T follicular helper cell (primary cell): ENCODE measurements at regions not wholly inside any gene's neighbourhood (a gene's known extent, or its start where the extent isn't known, plus 50 kb on each side); places are given as distances from the start of the nearest gene placed in this dataset.
"Not testable (repeated sequence)": the region's sequence is repeated elsewhere in the genome, so short reads cannot be mapped to it uniquely, and the experiment has no call there.

ENCODE experiments used
- DNase-seq: peaks from one replicate; pipeline ENCODE4 v3.0.0-alpha.2; 2020; ENCODE audit warnings: low read depth

DNA sequence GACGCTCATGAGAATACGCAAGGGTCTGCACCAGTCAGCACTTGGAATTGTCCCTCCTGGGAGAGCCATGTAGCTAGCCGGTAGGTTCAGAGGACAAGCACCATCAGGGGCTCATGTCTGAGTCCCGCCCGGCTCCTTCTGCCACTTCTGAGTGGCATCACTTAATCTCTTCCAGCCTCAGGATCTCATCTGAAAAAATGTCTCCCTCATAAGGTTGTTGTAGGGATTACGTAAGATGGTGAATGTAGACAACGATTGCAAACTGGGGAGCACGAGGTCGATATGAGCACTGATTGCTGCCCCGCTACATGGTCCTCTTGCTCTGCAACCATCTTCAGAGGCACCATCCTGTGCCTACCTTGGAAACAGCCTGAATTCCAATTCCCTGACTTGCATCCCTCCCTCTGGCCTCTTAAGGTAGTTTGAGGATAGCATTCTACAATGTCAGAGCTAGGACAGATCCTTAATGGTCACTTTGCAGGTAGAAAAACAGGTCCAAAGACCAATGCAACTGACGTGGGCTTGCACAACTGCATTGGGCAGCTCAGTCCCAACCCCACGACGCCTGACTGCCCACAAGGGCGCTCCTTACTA, 115.8 kb upstream of the TMEM45B start:
- DNase-seq: no peak

DNA sequence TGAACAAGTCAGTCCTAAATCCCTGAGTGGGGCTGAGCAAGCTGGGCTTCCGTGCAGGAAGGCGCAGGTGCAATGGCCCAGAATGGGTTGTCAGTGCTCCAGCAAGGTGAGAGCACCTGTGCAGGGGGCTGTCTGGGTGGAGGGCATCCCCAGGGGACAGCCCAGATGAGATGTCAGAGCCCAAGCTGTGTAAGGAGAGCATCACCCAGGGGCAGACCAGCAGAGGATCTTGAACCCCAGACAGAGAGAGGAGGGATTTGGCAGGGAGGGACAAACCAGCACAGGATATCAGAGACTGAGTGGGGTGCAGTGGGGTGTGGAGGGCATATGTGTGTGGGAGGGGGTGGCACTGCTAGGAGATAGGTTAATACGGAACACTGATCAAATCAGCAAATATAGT, 114.9 kb upstream of the TMEM45B start:
- no peak for DNase-seq

DNA sequence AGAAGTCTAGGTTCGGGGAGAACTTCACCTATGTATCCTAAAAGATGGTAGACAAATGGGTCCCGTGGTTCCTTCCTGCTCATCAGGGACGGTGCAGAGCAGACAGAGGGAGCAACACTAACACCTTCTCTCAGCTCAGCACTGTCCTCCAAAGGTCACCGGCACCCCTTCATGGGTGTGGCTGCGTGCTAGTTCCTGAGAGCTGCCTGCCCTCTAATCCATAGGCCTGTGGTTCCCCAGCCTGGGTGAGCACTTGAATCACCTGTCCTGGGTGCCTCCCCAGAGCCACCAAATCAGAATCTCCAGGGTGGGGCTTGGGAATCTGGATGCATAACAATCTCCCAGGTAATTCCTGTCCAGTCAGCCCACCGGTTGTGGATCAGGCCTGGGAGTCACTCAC, 113.9 kb upstream of the TMEM45B start:
- DNase-seq: no peak

DNA sequence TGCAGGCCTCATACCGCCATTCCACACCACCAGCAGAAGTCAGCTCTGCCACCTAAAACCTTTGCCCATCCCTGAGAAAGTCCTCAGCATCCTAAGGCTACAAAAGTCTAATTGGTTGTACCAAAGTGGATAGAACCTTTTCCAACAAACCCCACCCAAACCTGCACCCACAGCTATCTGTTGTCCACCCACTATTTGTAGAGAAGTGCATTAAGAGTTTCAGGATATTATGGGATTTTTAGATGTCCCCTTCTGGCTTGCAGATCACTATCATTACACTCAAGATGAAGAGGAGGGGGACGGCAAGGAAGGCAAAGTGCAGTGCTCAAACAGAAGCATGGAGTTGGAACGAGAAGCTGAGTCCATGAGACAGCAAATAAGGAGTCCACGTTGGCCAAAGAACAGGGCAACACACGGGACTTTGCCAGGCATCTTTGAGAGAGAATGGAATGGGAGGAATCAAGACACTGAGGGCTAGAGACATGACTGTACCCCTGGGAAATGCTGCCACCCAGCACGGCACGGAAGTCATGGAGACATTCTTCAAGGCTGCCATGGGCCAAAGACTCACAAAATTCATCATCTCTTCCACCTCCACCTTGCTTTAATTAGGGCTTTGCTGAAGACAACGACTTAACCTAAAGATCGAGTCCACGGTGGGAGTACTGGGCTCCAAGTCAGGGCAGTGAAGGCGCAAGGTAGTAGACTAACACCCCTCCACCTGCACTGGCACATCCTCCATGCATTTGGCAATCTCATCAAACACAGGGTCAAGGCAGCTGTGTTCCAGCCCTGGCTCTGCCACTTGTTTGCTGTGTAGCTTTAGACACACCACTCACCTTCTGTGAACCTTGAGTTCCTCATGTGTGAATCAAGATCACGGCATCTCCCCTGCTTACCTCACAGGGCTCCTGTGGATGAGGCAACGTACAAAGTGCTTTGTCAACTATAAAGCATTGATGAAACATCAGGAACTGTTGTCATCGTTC, 112.9 kb upstream of the TMEM45B start:
- DNase-seq: no peak

DNA sequence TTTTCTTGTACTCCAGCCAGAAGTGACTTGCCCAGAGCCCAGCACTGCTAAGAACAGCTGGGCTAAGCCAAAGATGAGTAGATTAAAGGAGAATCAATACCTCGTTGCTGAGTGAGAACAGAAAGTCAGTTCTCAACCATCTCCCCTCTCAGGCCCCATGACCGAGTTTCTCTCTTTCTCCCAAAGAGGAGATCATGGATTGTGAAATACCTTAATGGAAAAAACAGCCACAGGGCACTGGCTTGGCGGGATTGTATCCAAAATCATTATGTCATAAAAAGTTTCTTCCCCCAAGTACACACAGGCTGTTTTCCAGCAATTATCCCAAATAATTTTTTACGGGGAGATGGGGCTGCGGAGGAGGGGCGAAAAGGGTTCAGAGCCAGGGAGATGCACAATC, 111.8 kb upstream of the TMEM45B start:
- no peak for DNase-seq

DNA sequence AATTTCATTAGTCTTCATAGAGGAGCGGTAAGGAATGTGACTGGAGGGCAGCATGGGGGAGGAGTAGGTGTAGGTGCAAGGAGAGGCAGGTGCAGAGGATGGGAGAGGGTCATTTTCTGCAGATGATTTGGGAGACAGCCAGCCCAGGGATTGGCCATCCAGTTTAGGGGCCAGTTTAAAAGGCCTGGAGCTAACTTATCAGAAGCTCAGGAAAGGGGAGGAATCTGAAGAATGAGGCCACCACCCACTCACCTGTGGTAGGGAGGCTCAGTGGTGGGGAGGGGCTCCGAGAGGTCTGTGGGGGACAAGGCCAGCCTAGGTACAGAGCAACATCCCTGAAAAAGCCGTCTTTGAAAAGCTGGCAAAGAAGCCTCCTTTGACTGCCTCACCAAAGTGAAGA, 110.8 kb upstream of the TMEM45B start:
- DNase-seq: no peak

DNA sequence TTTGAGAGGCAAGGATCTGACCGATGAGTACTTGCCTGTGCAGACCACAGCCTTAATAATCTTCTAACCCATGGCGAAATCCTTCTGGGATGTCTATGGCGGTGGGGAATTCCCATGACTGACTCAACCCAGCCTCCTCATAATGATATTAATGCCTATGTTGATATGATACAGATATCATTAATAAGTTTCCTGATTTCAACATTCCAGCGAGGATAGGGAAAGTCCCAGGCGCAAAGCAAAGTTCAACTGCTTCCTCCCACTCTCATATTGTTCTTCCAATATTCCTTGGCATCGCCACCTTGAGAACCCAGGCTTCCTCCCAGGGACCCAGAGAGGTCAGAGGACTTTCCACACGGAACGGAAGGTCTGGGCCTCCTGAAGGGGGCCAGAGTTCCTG, 110.3 kb upstream of the TMEM45B start:
- no peak for DNase-seq

DNA sequence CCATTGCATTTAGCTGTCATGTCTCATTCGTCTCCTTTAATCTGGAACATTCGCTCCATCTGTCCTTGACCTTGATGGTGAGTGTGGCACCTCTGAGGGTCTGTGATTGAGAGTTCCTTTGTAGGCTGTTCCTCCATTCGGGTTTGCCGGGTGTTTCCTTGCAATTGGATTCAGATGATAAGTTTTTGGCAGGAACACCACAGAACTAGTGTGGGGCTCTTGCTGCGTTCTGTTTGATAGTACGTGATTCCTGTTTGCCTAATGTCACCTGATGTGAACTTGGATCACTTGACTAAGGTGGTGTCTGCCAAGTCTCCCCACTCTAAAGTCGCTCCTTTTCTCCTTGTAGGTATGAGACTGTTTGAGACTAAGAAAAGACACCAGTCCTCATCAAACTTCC, 109.7 kb upstream of the TMEM45B start:
- no peak for DNase-seq

DNA sequence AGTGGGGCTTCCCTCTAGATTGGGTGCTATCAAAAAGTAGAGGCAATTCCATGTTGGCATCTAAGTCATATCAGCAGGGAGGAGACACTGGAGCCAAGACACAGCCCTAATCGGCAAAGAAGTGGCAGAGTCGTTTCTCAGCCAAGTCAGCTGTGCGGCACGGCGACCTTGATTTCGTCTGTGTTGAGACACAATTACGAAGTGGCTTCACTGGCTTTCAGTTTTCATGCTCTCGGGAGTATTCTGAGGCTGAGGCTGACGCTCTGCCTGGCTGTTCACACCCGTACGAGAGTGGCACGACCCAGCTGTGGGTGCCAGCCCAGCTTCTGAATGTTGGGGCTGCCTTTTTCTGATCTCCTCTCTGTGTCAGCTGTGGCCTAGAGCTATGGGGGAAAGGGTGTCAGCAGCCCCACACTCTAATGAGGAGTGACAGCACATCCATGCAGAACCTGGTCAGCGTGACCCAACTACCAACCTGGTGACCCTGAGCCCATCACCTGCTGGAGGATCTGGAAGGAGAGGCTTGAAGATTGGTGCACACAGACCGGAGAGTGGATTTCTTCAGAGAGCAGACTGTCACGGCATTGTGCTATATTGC, 105.7 kb upstream of the TMEM45B start:
- no peak for DNase-seq

DNA sequence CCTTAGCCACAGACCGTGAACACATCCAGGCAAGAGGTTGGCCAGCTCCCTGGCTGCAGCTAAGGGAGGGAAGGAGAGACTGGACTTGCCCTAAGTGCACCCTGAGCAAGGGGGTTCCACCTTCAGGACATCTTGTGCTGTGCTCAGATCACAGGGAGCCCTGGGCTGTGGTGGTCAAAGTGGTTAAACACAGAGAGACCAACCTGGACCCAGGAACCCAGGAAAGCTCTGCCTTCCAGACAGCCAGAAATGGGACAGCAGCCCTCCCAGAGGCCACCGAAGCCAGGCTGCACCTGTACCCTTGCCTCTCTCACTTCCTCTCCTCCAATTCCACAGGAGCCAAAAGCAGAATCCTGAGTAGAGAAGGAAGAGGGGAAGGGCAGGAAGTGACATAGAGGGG, 105.2 kb upstream of the TMEM45B start:
- no peak for DNase-seq

DNA sequence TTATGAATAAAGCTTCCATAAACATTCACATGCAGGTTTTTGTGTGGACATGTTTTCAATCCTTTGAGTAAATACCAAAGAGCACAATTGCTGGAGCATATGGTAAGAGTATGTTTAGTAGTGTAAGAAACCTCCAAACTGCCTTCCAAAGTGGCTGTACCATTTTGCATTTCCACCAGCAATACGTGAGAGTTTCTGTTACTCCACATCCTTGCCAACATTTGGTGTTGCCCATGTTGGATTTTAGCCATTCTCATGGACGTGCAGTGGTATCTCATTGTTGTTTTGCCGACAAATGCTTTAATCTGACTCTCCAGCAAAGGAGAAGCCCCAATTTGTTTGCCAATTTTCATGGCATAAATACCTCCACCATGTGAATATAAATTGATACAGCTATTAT, 103.9 kb upstream of the TMEM45B start:
- no peak for DNase-seq

DNA sequence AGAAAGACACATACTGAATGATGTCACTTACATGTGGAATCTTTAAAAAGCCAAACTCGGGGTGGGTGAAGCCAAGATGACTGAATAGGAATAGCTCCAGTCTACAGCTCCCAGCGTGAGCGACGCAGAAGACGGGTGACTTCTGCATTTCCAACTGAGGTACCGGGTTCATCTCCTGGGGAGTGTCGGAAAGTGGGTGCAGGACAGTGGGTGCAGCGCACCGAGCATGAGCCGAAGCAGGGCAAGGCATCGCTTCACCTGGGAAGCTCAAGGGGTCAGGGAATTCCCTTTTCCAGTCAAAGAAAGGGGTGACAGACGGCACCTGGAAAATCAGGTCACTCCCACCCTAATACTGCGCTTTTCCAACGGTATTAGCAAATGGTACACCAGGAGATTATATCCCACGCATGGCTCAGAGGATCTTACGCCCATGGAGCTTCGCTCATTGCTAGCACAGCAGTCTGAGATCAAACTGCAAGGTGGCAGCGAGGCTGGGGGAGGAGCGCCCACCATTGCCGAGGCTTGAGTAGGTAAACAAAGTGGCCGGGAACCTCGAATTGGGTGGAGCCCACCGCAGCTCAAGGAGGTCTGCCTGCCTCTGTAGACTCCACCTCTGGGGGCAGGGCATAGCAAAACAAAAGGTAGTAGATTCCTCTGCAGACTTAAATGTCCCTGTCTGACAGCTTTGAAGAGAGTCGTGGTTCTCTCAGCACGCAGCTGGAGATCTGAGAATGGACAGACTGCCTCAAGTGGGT, 103.0 kb upstream of the TMEM45B start:
- DNase-seq: not testable (repeated sequence)

DNA sequence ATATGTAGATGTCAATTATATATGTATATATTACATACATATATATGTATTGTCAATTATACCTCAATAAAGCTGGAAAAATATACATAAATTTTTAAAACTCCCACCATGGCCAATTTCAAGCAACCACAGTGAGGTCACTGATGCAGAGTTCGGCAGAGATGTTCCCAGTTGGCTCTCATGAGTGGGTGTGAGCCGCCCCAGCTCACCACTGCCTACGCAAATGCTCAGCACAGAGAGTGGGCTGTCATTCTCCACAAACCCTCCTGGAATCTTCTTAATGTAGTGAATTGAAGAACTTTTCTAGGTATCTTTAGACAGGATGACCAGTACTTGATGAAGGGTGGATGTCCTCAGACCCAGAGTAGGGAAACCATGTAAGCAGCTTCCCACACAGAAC, 96.6 kb upstream of the TMEM45B start:
- DNase-seq: no peak

DNA sequence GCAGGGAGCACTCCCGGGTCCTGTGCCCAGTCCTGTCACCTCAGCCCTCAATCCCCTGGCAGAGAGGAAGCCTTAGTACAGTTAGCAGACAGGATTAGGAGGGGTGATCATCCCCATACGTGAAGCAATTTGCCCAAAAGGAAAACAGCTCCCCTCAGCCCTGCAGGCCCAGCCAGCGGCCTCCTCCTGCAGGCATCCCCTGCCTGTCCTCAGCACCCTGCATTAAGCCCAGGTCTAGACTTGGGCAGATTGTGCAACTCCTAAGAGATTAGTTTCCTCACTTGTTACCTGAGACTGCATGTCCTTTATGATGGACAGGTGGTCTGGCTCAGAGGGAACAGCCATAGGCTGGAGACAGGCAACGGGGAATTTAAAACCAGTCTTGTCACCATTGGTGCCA, 95.5 kb upstream of the TMEM45B start:
- no peak for DNase-seq

DNA sequence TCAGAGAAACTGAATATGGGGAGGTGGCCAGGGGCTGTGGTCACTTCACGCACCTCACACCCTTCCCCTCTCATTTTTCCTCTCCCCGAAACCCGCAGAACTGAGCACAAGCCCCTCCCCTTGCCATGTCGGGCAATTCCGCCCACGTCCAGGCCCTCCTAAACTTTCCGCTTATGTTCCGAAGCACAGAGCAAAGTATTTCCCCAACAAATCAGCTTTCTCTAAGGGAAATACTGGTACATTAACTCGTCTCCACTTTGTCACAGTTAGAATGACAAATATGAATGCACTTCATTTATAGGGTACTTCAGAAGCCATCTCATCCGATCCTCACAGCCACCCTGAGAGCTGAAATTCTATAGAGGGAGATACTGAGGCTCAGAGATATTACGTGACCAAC, 94.7 kb upstream of the TMEM45B start:
- no peak for DNase-seq

DNA sequence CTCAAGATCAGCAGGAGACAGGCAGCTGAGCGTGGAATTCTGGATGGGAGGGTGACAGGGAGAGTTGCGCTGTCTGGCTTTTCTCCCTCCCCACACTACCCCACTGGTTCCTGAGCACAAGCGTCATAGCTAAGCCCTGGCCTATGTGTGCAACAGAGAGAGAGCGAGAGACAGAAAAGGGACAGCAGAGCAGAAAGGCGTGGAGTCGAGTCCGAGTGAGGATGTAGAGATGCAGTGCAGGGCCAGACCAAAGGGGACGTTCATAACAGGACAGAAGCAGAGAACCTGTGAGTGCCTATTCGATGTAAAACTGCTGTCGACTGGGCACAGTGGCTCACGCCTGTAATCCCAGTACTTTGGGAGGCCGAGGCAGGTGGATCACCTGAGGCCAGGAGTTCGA, 94.0 kb upstream of the TMEM45B start:
- DNase-seq: no peak

DNA sequence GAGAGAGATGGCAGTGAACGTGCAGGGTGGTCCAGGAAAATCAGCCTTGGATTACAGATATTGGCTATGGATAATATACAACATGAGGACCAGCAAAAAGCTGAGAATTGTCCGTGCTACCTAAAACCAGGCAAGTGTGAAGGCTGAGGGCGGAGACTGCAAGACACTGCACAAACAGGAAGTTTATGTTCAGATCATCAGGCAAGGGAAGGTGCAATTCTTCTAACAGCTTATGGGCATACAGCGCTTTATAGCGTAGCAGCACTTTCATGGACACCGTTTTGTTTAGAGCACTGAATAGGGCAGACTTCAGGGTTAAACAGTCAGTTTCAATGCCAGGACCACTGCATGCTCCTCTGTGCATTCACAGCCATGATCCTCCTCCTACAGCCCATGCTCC, 93.1 kb upstream of the TMEM45B start:
- no peak for DNase-seq

DNA sequence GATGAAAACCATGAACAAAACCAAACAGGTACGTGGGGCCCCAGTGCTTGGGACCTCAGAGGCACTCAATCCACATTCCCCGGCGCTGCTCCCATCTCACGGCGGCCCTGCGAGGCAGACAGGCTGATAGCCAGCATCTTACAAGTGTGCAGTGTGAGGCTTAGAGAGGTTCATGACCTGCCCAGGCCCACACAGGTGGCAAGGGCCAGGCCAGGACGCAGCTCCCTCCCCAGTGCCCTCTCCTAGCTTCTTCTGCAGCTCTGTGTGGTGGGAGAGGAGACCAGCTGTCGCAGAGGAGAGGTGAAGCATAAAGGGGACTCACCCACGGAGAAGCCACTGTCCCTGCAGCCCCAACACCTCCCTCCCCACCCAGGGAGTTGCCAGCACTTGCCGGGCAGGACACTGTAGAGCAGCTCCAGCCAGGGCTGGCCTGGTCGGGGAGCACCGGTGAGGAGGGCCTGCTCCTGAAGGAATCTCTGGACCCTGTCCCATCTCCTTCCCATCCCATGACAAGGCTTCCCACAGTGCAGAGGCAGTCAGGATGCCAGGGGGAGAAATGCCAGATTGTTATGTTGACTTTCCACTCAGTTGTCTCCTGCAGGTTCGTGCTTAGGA, 92.4 kb upstream of the TMEM45B start:
- DNase-seq: no peak

DNA sequence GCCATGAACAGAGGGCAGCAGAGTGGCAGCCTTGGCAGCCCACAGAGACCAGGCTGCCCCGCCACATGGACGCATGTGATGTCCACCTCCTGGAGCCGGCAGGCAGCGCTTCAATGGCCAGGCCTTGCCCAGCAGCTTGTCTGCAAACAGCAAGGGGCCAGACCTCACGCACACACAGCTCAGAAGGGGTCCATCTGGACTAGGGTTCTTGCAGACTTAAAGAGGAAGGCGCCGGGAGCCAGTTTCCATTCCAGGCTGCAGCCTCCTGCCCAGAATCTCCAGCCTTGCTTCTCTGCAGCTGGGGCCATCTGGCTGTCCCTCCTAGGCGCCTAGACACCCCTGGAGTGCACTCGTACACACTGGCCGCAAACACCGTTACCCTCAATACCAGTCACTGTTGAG, 91.9 kb upstream of the TMEM45B start:
- no peak for DNase-seq

DNA sequence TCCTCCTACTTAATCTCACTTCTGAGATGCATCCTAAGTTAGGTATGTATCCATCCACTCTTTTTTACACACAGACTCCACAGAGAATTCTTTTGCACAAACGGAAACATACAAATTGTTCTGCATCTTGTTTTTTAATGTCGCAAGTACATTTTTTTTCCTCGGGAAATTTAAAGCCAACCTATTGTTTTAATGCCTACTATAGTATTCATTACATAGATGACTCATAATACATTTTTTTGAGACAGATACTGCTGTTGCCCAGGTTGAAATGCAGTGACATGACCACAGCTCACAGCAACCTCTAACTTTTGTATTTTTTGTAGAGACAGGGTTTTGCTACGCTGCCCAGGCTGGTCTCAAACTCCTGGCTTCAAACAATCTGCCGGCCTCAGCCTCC, 90.8 kb upstream of the TMEM45B start:
- DNase-seq: no peak

DNA sequence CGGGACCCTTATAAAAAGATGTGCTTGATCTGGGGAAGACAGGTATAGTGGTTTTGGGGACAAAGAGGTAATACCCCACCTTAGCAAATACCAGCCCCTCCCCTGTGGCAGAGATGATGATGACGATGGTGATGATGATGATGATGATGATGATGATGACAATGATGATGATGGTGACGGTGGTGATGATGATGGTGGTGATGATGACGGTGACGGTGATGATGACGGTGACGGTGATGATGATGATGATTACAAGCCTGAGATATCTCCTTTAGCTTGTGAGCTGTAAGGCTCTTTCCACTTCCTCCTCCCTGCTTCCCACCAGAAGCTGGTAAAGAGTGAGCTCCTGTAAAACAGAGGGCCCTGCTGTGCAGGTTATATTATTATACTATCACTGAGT, 89.5 kb upstream of the TMEM45B start:
- DNase-seq: no peak

DNA sequence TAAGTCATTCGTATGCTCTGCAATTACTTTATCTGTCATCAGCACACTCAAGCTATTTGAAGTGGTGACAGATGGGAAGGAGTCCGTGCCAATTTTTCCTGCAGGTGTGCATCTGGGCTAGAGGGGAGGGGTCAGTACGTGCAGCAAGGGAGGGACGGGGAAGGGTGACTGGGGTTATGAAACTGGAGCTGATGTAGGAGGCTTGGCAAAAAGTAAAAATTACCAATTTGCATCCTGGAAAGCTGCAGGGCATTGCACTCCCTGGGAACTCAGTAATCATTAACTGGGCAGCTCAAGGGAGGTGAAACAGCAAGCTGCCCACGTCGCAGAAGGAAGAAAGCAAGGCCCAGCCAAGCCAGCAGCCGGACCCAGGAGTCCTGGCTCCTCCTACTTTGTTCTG, 87.1 kb upstream of the TMEM45B start:
- DNase-seq: no peak
